ENCODE measurements at regions not wholly inside any gene's neighbourhood (a gene's known extent, or its start where the extent isn't known, plus 50 kb on each side); places are given as distances from the start of the nearest gene placed in this dataset.

DNA sequence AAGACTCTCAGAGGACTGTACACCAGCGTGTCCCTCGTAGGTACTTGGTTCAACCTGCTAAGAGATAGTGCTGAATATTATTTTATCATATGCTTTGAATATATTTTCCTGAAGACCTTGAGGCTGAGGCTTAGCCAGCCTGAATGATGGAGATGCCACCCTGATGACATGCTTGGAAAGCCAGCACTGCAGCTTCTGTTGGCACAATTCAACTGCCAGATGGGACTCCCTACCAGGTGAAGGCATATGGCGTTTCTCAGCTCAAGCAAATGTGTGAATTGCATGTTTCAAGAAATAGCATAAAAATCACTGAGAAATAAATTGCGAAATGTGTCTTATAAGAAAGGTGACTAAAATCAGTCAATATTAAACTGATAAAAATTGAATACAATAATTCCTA is 228.1 kb upstream of the CST7 start:
- TF ChIP-seq, protein P1, sequence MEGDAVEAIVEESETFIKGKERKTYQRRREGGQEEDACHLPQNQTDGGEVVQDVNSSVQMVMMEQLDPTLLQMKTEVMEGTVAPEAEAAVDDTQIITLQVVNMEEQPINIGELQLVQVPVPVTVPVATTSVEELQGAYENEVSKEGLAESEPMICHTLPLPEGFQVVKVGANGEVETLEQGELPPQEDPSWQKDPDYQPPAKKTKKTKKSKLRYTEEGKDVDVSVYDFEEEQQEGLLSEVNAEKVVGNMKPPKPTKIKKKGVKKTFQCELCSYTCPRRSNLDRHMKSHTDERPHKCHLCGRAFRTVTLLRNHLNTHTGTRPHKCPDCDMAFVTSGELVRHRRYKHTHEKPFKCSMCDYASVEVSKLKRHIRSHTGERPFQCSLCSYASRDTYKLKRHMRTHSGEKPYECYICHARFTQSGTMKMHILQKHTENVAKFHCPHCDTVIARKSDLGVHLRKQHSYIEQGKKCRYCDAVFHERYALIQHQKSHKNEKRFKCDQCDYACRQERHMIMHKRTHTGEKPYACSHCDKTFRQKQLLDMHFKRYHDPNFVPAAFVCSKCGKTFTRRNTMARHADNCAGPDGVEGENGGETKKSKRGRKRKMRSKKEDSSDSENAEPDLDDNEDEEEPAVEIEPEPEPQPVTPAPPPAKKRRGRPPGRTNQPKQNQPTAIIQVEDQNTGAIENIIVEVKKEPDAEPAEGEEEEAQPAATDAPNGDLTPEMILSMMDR (IDR thresholded peaks at IDR 0.05; ENCODE audit: low read length): no peak
- TF ChIP-seq EZH2 (optimal IDR thresholded peaks at IDR 0.05; ENCODE audit: low read depth, low read length): no peak
